WI38 (cell line): ENCODE measurements at regions not wholly inside any gene's neighbourhood (a gene's known extent, or its start where the extent isn't known, plus 50 kb on each side); places are given as distances from the start of the nearest gene placed in this dataset.

Experiments used
- H3K4me3 ChIP-seq: 2 replicates; pipeline ENCODE4 v1.5.1; 2011; ENCODE audit warnings: low read depth, mild to moderate bottlenecking, control low read depth, low read length
- CTCF ChIP-seq: IDR thresholded peaks from 2 replicates; pipeline ENCODE4 v1.5.1; 2012; ENCODE audit warnings: low read depth, mild to moderate bottlenecking, control low read depth, low read length

- TF ChIP-seq CTCF: no peak
- no peak overlapping the region for H3K4me3 ChIP-seq
Observed at GRCh38 chr2:120793682-120794403, 58.2 kb downstream of the GLI2 start.

- H3K4me3 ChIP-seq: no peak overlapping the region
Observed at GRCh38 chr2:120794716-120795115, 59.0 kb downstream of the GLI2 start.

GRCh38 chr2:120796094-120796493 is 60.4 kb downstream of the GLI2 start:
- no peak for TF ChIP-seq CTCF
- H3K4me3 ChIP-seq: no peak overlapping the region

More at GRCh38 chr2:120794716-120795115, 59.0 kb downstream of the GLI2 start:
- no peak for TF ChIP-seq CTCF

GRCh38 chr2:120797421-120798221 is 62.0 kb downstream of the GLI2 start:
- no peak for TF ChIP-seq CTCF
- no peak overlapping the region for H3K4me3 ChIP-seq

- no peak overlapping the region for H3K4me3 ChIP-seq
- no peak for TF ChIP-seq CTCF
Observed at GRCh38 chr2:120798567-120799247, 63.0 kb downstream of the GLI2 start.

- no peak overlapping the region for H3K4me3 ChIP-seq
- TF ChIP-seq CTCF: no peak
Observed at GRCh38 chr2:120802158-120802557, 66.5 kb downstream of the GLI2 start.
